Caco-2 (cell line): ENCODE measurements at regions not wholly inside any gene's neighbourhood (a gene's known extent, or its start where the extent isn't known, plus 50 kb on each side); places are given as distances from the start of the nearest gene placed in this dataset.

ENCODE experiments used
- BruUV-seq: library from RNA; stranded (reverse); fragments of 400-500 nt; replicated peaks from 2 replicates; lab custom pipeline; 2021; lab: Mats Ljungman, UMichigan
- CTCF ChIA-PET: fragments of 300-600 bp; sonication (Branson Sonifier 250); formaldehyde crosslinking; loops from one replicate; lab custom pipeline; 2022; ENCODE audit warnings: antibody characterized with exemption; lab: Charles Lee
- POLR2A ChIA-PET: fragments of 300-600 bp; sonication (Branson Sonifier 250); formaldehyde crosslinking; loops from one replicate; lab custom pipeline; 2022; ENCODE audit warnings: antibody characterized with exemption; lab: Charles Lee
- DNase-seq, 2 experiments: peaks; one replicate each; pipeline versions ENCODE4 v3.0.0 to v3.0.0-alpha.2; 2020 to 2022
- H3K27me3 ChIP-seq: replicated peaks from 2 replicates; pipeline ENCODE4 v1.6.0; 2011; ENCODE audit warnings: low read length; ENCODE audit not compliant: control insufficient read depth, insufficient read depth
- H3K36me3 ChIP-seq: 2 replicates; pipeline ENCODE4 v1.5.1; 2011; ENCODE audit warnings: low read length; ENCODE audit not compliant: control insufficient read depth, insufficient read depth
- H3K4me1 ChIP-seq: fragments of 250-450 bp; sonication (Bioruptor Pico); 2 replicates; pipeline ENCODE4 v1.5.1; 2020; ENCODE audit warnings: mild to moderate bottlenecking
- H3K4me3 ChIP-seq: 2 replicates; pipeline ENCODE4 v1.5.1; 2011; ENCODE audit warnings: low read depth, mild to moderate bottlenecking, control low read depth, low read length
- H3K9me3 ChIP-seq: fragments of 250-450 bp; sonication (Bioruptor Pico); 2 replicates; pipeline ENCODE4 v1.5.1; 2020; ENCODE audit warnings: mild to moderate bottlenecking, moderate library complexity
- H3K27ac Mint-ChIP-seq: one replicate; pipeline ENCODE4 v1.8.0; 2022; ENCODE audit warnings: mixed read lengths; ENCODE audit not compliant: unreplicated experiment
- H3K27me3 Mint-ChIP-seq: one replicate; pipeline ENCODE4 v1.8.0; 2022; ENCODE audit warnings: mixed read lengths; ENCODE audit not compliant: insufficient read depth, unreplicated experiment
- H3K36me3 Mint-ChIP-seq: one replicate; pipeline ENCODE4 v1.8.0; 2022; ENCODE audit warnings: mild to moderate bottlenecking, mixed read lengths; ENCODE audit not compliant: insufficient read depth, unreplicated experiment
- H3K4me1 Mint-ChIP-seq: one replicate; pipeline ENCODE4 v1.8.0; 2022; ENCODE audit warnings: low read depth, mixed read lengths; ENCODE audit not compliant: unreplicated experiment
- H3K4me3 Mint-ChIP-seq: one replicate; pipeline ENCODE4 v1.8.0; 2022; ENCODE audit warnings: mild to moderate bottlenecking, moderate library complexity, mixed read lengths; ENCODE audit not compliant: unreplicated experiment
- H3K9me3 Mint-ChIP-seq: one replicate; pipeline ENCODE4 v1.8.0; 2022; ENCODE audit warnings: mixed read lengths; ENCODE audit not compliant: unreplicated experiment
- intact Hi-C: fragments of 100-400 bp; cut with micrococcal nuclease; formaldehyde crosslinking; loops from one replicate; pipeline ENCODE4 v1.10.0; 2022; ENCODE audit not compliant: unreplicated experiment
- TF ChIP-seq, protein P1 (sequence below), 2 experiments: fragments of 200-600 bp in 1 of 2; IDR thresholded peaks; 1 replicate in 1 of 2; 2 replicates in 1 of 2; pipeline versions ENCODE4 v1.5.1 to v1.8.0; 2011 to 2022; ENCODE audit warnings: antibody characterized with exemption in 1 of 2, control low read depth in 1 of 2, inconsistent platforms in 1 of 2, low read depth in 1 of 2, low read length in 1 of 2, mild to moderate bottlenecking in 1 of 2, moderate library complexity in 1 of 2; ENCODE audit not compliant: insufficient read depth in 1 of 2, severe bottlenecking in 1 of 2, unreplicated experiment in 1 of 2

- no peak overlapping the region for H3K4me3 Mint-ChIP-seq
- no peak for DNase-seq
- H3K4me3 ChIP-seq = no peak overlapping the region
- H3K4me1 Mint-ChIP-seq = peaks cover 20% of the 10 kb centered on the region
- H3K27ac Mint-ChIP-seq = no peak overlapping the region
- H3K4me1 ChIP-seq = peaks cover 22% of the 10 kb centered on the region
- CTCF ChIA-PET = no interaction called here
- H3K27me3 Mint-ChIP-seq = no peaks in the 10 kb centered on the region
- intact Hi-C loops = no loop called here
- no peaks in the 10 kb centered on the region for H3K27me3 ChIP-seq
- H3K36me3 Mint-ChIP-seq = no peaks in the 10 kb centered on the region
- TF ChIP-seq, protein P1, sequence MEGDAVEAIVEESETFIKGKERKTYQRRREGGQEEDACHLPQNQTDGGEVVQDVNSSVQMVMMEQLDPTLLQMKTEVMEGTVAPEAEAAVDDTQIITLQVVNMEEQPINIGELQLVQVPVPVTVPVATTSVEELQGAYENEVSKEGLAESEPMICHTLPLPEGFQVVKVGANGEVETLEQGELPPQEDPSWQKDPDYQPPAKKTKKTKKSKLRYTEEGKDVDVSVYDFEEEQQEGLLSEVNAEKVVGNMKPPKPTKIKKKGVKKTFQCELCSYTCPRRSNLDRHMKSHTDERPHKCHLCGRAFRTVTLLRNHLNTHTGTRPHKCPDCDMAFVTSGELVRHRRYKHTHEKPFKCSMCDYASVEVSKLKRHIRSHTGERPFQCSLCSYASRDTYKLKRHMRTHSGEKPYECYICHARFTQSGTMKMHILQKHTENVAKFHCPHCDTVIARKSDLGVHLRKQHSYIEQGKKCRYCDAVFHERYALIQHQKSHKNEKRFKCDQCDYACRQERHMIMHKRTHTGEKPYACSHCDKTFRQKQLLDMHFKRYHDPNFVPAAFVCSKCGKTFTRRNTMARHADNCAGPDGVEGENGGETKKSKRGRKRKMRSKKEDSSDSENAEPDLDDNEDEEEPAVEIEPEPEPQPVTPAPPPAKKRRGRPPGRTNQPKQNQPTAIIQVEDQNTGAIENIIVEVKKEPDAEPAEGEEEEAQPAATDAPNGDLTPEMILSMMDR (IDR thresholded peaks at IDR 0.05; ENCODE audit: insufficient read depth in 1 of 2, low read depth in 1 of 2, low read length in 1 of 2, severe bottlenecking in 1 of 2, unreplicated experiment in 1 of 2) = no peak
- POLR2A ChIA-PET = no interaction called here
- H3K36me3 ChIP-seq = no peaks in the 10 kb centered on the region
- BruUV-seq = no TSS peak
- H3K9me3 ChIP-seq = peaks cover 7% of the 10 kb centered on the region
- no peaks in the 10 kb centered on the region for H3K9me3 Mint-ChIP-seq
These were observed 108.2 kb downstream of the PFKFB3 start for GRCh38 chr10:6310977-6311376.

DNA sequence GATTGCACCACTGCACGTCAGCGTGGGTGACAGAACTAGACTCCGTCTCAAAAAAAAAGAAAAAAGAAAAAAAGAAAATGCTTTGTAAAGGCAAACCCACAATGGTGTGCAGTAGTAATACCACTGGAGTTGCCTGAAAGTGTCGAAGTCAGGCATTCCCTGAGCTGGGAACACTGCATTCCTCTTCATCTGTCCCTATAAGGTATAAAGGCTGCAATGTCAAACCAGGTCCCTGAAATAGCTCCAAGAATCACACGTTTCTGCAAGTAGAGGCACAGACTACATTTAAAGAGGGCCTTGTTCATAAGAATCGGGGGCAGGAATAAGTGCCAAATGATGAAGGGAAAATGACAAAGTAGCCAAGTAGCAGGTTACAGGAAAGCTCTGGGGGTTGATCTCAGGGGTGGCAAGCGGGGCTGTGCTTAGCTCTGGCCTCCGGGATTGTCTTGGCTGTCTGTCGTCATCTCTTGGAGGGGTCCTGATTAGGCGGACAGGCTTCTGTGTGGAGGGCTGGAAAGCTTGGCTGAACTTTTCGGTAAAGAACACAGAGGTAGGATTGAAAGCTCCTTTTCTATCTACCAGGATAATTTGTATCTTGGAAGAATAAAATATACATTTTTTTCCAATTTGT lies 109.1 kb downstream of the PFKFB3 start:
- ChIA-PET POLR2A (interaction anchor here (0.6 kb wide), 1 partner anchor 91 kb away, joined by 3 read pairs; no protein-coding TSS in a partner anchor), CTCF (interaction anchor here (0.5 kb wide), 1 partner anchor 191 kb away, joined by 3 read pairs; no protein-coding TSS in a partner anchor)
- H3K27me3 Mint-ChIP-seq = no peaks in the 10 kb centered on the region
- H3K4me1 Mint-ChIP-seq = peaks cover 20% of the 10 kb centered on the region
- no peak for DNase-seq
- H3K36me3 Mint-ChIP-seq = no peaks in the 10 kb centered on the region
- BruUV-seq = no TSS peak
- H3K4me1 ChIP-seq = peaks cover 22% of the 10 kb centered on the region
- TF ChIP-seq, protein P1 (IDR thresholded peaks at IDR 0.05; ENCODE audit: insufficient read depth in 1 of 2, low read depth in 1 of 2, low read length in 1 of 2, severe bottlenecking in 1 of 2, unreplicated experiment in 1 of 2) = no peak
- peaks cover 3% of the 10 kb centered on the region; the same call in 1 of the 2 replicates for H3K9me3 ChIP-seq
- no peaks in the 10 kb centered on the region for H3K27me3 ChIP-seq
- H3K9me3 Mint-ChIP-seq = no peaks in the 10 kb centered on the region
- no peaks in the 10 kb centered on the region for H3K36me3 ChIP-seq
- intact Hi-C loops = no loop called here
- no peak overlapping the region for H3K27ac Mint-ChIP-seq
- no peak overlapping the region for H3K4me3 Mint-ChIP-seq
- no peak overlapping the region for H3K4me3 ChIP-seq

- Histone ChIP-seq H3K4me3 (no peak overlapping the region), H3K4me1 (peaks cover 22% of the 10 kb centered on the region), H3K27me3 (no peaks in the 10 kb centered on the region), H3K9me3 (no peaks in the 10 kb centered on the region; the same call in 1 of the 2 replicates), H3K36me3 (no peaks in the 10 kb centered on the region)
- intact Hi-C loops = no loop called here
- BruUV-seq = no TSS peak
- no peaks in the 10 kb centered on the region for H3K36me3 Mint-ChIP-seq
- ChIA-PET CTCF (interaction anchor here (1.2 kb wide), 1 partner anchor 89 kb away, joined by 3 read pairs; no protein-coding TSS in a partner anchor), POLR2A (no interaction called here)
- no peak overlapping the region for H3K4me3 Mint-ChIP-seq
- H3K27me3 Mint-ChIP-seq = no peaks in the 10 kb centered on the region
- DNase-seq = no peak
- no peaks in the 10 kb centered on the region for H3K9me3 Mint-ChIP-seq
- H3K4me1 Mint-ChIP-seq = peaks cover 20% of the 10 kb centered on the region
- TF ChIP-seq, protein P1 (IDR thresholded peaks at IDR 0.05; ENCODE audit: insufficient read depth in 1 of 2, low read depth in 1 of 2, low read length in 1 of 2, severe bottlenecking in 1 of 2, unreplicated experiment in 1 of 2) = no peak
- no peak overlapping the region for H3K27ac Mint-ChIP-seq
These were observed 109.9 kb downstream of the PFKFB3 start for GRCh38 chr10:6312636-6313035.
